ENCODE measurements at regions not wholly inside any gene's neighbourhood (a gene's known extent, or its start where the extent isn't known, plus 50 kb on each side); places are given as distances from the start of the nearest gene placed in this dataset.
"Not testable (repeated sequence)": the region's sequence is repeated elsewhere in the genome, so short reads cannot be mapped to it uniquely, and the experiment has no call there.

DNA sequence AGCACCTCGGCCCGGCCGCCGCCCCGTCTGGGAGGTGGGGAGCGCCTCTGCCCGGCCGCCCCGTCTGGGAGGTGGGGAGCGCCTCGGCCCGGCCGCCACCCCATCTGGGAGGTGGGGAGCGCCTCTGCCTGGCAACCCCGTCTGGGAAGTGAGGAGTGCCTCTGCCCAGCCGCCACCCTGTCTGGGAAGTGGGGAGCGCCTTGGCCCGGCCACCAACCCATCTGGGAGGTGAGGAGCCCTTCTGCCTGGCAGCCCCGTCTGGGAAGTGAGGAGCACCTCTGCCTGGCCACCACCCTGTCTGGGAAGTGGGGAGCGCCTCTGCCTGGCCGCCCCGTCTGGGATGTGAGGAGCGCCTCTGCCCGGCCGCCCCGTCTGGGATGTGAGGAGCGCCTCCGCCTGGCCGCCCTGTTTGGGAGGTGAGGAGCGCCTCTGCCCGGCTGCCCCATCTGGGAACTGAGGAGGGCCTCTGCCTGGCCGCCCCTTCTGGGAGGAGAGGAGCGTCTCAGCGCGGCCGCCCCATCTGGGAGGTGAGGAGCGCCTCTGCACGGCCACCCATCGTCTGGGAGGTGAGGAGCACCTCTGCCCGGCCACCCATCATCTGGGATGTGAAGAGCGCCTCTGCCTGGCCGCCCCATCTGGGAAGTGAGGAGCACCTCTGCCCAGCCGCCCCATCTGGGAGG is 89.0 kb upstream of the SYT6 start:
- ATAC-seq; intact Hi-C loops (cut with DNase I); DNase-seq: not testable (repeated sequence)

DNA sequence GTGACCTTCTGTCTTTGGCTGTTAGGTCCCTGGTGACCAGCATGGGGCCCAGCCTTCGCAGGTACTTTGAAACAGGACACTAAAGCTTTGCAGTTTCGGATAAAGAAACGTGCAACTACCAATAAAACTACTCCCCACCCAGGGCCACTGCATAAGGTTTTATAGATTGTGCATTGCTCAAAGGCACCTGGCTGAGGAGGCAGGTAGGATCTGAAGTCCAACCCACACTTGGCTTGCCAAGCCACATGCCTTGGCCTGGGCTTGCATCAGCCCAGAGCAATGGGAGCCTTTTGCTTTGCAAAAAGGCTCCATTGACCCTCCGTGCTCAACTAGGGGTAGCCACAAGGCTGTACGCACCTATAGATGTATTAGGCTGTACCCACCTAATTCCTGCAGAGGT is 84.4 kb upstream of the SYT6 start:
- DNase-seq (no peak), ATAC-seq (no peak)
- intact Hi-C loops (cut with DNase I): no loop called here

DNA sequence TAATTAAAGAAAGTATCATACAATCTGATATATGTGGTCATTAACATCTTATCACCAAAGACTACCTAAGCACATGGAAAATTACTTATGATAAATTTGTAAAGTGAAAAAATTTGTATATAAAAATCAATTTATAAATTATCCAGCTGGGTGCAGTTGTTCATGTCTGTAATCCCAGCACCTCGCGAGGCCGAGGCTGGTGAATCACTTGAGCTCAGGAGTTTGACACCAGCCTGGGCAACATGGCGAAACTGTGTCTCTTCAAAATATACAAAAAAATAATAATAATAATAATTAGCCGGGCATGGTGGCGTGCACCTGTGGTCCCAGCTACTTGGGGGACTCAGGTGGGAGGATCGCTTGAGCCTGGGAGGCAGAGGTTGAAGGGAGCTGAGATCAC is 82.8 kb upstream of the SYT6 start:
- intact Hi-C loops (cut with DNase I): no loop called here
- ATAC-seq: no peak
- no peak for DNase-seq

DNA sequence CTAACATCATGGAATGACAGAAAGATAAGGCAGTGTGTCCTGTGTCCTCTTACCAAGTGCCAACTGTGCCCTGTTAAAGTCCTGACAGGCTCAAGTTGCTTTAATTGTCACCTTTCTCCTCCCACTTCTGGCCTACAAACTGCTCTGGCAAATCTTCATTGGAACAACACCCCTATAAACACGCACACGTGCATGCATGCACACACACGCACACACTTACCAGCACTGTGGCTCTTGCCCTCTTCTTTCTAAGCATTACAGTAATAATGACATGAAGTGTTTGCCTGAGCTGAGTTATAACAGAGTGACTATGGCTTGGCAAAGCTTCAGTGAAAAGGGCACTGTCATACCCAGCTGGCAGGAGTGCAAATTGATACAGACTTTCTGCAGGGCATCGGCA is 82.3 kb upstream of the SYT6 start:
- DNase-seq: no peak
- ATAC-seq: peak; percentile 82 to 93
- intact Hi-C loops (cut with DNase I): no loop called here

DNA sequence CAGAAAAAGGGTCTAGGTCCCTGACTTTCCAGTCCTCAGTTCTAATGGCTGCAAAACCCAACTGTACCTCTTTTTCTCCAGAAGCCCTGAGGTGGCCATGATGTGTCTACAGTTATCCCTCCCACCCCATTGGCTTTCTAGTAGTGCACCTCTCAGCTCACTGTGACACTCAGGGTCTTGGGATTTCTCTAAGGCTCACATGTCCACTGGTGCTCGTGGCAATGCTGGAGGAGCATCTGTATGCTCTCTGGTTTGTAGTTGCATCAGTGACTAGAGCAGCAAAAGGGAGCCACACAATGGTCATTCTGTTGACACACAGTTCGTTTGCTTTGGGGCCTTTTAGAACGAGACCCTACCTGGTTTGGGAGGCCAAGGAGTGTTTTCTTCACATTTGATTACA is 81.6 kb upstream of the SYT6 start:
- peak in 1 of 2 donors; percentile 33 for ATAC-seq
- intact Hi-C loops (cut with DNase I): no loop called here
- DNase-seq: no peak

DNA sequence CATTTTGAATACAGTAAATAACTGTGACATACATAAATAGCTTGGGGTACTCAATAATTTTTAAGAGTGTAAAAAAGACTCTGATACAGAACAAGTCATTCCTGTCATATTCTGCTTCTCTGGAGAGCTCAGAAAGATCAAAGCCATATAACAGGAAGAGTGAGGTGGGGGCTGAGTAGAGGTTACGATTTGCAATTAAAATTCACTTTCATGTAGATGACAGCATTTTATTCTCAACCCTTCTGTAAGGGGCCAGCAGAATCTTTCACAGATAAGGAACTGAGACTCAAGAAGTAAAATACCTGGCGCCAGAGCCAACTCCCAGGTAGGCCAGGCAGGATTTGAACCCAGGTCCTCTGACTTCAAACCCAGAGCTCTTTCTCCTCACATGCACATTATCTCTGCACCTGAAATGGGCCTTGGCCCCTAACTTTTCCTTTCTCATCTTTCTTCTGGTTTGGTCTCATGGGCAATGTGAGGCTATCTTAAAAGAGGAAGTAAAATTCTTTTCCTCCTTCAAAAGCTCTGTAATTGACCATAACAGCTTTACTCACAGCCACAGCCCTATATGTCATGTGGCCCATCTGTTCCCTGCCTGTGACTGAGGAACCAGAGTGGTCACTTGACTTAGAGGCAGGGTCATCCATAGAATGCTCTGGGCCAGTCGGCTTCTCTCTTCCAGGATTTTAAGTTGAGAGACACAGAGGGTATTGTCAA is 80.9 kb upstream of the SYT6 start:
- intact Hi-C loops (cut with DNase I): no loop called here
- DNase-seq (no peak), ATAC-seq (peak in 1 of 2 donors; percentile 55)

DNA sequence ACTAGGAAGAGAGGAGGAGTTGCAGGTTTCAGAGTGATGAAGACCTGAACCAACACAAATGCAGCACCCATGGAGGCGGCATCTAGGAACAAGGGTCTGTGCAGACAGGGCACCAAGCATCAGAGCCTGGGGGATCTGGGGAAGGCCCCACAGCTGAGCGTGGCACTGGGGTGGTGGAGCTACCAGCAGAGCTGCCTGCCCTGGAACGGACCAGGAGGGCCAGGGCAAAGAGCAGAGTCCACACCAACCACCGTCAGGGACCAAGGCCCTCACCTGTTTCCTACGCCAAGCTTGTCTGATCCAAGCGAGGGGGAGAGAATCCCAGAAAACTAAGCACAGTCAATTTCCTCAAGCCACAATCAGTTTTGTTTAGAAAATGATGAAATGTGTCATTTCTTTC is 79.0 kb upstream of the SYT6 start:
- DNase-seq (no peak), ATAC-seq (no peak)
- intact Hi-C loops (cut with DNase I): no loop called here

DNA sequence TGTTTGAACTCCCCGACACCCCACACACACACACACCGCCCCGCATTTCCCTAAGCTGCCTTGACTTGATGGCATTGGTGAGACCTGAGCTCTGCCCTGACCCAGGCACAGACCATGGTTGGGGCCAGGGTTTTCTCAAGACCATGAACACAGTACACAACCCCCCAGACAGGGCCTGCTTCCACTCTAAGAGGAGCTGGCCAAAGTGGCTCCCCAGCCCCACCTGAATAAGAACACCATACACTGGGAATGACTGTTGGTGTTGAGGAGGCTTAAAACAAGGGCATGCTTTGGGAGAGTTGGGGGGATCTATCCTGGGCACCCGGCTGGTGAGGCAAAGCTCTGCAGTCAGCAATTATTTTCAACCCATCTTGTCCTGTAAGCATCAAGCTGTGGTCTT is 77.6 kb upstream of the SYT6 start:
- intact Hi-C loops (cut with DNase I): no loop called here
- ATAC-seq (no peak), DNase-seq (no peak)

DNA sequence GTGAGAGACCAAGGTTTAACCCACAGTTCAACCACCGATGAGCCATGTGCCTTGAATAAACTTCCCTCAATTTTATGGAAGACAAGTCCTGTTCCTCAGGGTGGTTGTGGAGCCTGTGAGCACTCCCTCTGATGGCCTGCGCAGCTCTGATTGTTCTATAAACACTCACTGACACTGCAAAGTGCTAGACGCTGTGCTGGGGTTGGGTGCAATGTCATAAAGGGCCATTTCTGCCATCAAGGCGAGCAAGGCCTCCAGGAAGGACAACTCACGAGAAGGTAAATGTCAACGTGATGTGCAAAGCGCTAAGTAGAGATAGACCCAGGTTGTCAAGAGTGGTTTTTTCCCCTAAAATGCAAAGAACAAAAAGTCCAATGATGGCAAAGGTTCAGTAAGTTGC is 75.7 kb upstream of the SYT6 start:
- no peak for DNase-seq
- ATAC-seq: no peak
- intact Hi-C loops (cut with DNase I): no loop called here

DNA sequence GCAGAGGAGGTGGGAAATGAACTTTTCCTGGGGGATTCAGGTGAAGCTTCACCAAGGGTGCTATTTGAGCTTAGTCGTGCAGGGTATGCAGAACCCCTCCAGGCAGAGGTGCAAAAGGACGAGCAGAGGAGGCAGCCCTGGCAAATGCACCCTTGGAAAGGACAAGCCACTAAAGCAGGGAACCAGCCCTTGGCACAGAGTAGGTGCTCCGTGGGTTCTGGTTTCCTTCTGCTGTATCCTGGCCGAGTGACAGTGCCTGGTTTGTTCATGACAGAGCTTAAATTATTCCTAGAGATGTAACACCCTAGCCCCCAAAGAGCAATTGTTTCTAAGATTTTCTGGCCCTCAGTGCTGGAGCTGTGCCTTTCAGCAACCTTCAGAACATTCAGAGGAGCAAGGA is 73.4 kb upstream of the SYT6 start:
- intact Hi-C loops (cut with DNase I): no loop called here
- DNase-seq (no peak), ATAC-seq (peak; percentile 19 to 82)

DNA sequence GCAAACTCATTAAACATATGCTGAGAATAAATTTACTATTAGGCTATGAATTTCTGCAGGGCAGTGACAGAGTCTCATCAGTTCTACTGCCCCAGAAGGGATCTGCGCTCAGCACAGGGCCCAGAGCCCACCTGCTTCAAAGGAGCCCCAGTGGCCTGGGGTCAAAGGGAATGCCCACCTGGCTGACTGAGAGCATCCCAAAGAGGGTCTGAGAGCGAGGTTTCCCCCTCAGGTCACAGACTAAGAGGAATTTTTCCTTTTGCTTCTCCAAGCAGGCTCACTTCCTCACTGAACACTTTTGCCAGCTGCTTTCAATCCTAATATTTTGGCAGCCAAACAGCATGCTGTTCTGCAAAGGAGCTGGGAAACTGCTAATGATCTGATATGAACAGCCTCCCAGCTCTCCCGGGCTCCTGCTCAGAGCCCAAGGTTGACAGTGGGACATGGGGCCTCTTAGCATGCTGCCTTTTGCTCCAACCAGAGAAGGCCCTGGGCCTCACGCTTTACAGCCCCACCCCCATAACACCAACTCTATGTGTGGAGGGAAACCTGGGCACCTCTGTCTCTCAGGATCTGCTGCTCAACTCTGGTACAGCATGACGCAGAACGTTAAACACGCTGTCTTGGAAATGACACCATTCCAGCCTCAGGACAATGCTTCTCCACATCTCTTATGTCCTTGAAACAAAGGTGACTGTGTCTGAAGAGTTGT is 70.7 kb upstream of the SYT6 start:
- DNase-seq: no peak
- intact Hi-C loops (cut with DNase I): no loop called here
- peak in 1 of 2 donors; percentile 41 for ATAC-seq

DNA sequence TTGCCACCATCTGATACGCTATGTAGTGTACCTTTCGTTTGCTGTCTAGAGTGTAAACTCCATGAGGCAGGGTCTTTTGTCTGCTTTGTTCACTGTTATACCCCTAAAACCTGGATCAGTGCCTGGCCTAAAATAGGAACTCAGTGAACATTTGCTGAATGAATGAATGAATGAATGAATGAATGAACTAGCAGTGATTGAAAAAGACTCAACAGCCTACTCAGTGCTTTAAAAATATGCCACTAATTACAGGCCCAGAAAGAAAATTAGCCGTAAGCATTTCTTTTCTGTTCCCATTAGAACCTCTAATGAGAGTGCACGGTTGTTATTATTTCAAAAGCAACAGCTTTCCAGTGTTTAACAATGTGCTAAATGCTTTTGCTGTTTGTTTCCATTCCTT is 69.3 kb upstream of the SYT6 start:
- no peak for ATAC-seq
- DNase-seq: no peak
- intact Hi-C loops (cut with DNase I): no loop called here

DNA sequence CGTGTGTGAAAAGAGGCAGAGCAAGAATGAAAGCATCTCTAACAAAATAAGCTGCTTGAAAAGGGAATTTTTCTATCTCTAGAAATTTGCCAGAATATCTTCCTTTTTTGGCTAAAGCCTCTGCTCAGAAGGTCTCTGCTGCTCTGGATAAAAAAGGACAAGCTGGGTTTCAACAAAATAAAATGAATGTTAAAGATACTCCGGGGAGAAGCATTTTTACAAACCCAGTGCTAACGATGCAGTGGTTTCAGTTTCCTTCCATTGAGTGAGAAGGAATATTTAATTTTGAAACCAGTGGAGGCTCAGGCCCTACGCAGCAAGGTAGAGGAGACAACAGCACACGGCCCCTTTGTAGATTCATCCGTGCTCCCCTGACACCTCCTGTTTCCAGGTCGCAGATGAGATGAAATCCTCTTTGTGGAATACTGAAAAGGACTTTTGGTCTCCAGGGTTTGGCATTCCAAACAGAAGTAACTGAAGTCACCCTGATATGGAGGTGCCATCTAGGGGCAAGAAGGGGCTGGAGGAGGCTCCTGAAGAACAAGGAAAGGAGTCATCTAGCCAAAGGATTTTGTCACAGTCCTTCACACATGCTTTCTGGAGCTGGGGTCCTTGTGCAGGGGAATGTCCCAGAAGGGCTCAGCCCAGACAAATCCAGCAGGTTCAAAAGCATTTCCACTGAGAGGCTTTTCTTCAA is 65.7 kb upstream of the SYT6 start:
- intact Hi-C loops (cut with DNase I): no loop called here
- ATAC-seq (peak in 1 of 2 donors; percentile 38), DNase-seq (no peak)

DNA sequence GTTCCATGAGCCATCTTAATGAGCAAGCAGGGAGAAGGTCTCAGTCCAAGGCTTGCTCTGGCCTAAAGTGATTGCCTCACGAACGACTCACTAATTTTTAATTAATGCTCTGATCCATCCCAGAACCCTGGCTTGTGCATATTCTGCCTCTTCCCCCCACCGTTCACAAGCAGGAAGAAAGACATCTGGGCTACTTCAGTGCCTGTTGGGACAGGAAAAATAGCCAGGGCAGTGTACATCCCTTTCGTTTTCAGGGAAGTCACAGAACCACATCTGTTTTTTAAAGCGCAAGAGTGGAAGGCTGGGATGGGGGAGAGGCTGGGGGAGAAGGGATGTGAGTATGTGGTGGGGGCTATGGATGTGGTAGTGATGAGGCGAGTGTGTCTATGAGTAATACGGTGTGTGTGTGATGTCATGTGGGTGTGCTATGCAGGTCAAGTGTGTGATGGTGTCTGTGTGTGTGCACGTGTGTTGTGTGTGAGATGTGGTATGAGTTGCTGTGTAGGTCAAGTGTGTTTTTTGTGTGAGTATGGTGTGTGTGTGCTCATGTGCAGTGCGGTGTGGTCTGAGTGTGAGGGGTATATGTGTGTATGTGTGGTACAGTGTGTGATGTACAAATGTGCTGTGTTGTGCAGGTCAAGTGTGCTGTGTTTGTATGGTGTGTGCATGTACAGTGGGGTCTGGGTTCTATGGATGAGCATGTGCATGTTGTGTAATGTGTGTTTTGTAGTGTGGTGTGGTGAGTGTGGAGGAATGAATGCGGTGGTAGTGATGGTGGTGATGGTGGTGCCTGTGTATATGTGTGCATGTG is 64.9 kb upstream of the SYT6 start:
- intact Hi-C loops (cut with DNase I): no loop called here
- no peak for ATAC-seq

DNA sequence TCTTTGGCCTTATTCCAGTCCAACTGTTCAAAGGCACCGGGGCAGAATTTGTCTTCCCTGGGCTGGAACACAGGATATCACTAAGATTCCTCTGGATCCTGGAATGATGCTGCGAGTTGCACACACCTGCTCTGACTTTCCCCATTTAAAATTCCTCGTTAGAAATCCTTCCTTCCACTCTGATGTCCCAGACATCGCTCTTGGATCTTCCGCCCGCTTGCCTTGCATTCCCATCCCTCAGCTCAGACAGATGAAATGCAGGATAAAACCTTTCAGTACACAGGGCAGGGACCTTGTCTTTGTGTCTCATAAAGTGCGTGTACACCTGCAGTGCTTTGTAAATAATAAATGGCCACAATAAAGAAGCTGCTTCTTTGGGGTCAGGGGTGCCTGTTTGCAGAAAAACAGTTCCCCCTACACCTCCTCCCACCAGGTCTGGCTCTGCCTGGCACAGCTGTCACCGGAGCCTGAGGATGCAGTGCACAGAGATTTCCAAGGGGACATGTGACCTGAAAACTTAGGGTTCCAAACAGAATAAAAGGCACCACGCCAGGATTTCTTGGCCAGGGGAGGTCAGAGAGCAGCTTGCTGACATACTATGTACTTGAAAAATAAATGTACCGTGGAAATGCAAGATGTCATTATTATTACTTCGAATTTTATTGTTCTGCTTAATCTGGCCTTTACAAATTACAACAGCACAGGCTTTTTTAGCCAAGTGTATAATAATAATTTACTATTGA is 62.9 kb upstream of the SYT6 start:
- ATAC-seq: no peak

More for the DNA sequence above, 64.9 kb upstream of the SYT6 start:
- DNase-seq: no peak

DNA sequence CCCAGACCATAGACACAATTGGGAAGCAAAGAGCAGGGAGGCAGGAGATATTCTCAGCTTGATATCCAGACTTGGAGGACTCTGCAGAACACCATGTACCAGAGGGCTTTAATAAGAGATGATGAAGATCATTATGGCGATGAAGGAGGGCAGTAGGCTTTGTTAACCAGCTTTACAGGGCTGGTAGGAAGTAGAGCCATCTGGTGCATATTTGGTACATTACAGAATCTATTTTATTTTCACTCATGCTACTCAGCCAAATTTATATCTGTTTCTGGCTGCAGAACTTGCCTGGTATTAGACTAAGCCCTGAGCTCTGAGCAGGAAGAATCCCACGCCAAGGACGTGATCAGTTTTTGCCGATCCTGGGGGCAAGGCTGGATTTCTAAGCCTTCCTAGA is 61.8 kb upstream of the SYT6 start:
- intact Hi-C loops (cut with DNase I): no loop called here

More for the DNA sequence above, 62.9 kb upstream of the SYT6 start:
- intact Hi-C loops (cut with DNase I): no loop called here
- DNase-seq: no peak

DNA sequence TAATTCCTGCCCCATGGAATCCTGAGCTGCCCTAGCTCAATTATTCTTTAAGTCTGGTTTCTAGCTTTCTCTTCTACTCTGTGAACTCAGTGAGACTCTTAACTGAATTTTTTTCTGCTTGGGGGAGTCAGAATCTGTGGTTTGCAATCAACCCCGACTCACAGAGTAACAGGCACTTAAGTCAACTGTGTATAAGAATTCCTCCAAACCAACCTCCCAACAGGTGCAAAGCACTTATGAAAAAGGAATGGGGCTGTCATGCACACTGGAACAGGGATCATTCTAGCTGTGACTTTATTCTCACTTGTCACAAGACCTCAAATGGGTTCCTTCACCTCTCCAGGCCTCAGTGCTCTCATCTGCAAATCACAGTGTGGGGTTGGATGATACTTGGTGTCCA is 60.3 kb upstream of the SYT6 start:
- intact Hi-C loops (cut with DNase I): no loop called here
- DNase-seq: no peak
- no peak for ATAC-seq

More for the DNA sequence above, 61.8 kb upstream of the SYT6 start:
- no peak for DNase-seq
- no peak for ATAC-seq

DNA sequence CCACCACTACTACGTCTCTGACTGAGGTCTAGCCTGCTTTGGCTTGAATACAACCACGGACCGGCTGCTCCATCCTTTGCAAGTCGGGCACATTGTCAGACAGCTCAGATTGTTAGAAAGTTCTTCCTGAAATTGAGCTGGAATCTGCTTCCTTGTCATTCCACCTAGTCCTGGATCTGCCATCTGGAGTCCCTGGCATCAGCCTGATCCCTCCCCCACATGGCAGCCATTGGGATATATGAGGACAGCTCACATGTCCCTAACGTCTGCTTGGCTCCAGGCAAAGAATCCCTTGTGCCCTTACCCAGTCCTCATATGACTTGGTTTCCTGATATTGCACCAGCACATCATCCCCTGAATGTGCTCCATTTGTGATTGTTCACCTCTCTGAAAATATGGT is 56.3 kb upstream of the SYT6 start:
- no peak for DNase-seq
- no peak for ATAC-seq
- intact Hi-C loops (cut with DNase I): no loop called here
